Memory B cell (primary cell): ENCODE measurements at regions not wholly inside any gene's neighbourhood (a gene's known extent, or its start where the extent isn't known, plus 50 kb on each side); places are given as distances from the start of the nearest gene placed in this dataset.
A peak's percentile ranks its signal among the peaks of the same experiment; 100 is the strongest.
"Not testable (repeated sequence)": the region's sequence is repeated elsewhere in the genome, so short reads cannot be mapped to it uniquely, and the experiment has no call there.

Experiments
- ATAC-seq: fragments of 150-1000 bp; cut with Tn5 transposase; 2 replicates; pipeline ENCODE4 v1.10.0; 2021; ENCODE audit warnings: low read depth, mild to moderate bottlenecking, moderate library complexity
- DNase-seq, 2 donors: peaks; one replicate each; pipeline ENCODE4 v3.0.0; 2022; ENCODE audit warnings: low spot score in 2 of 2
- H3K27ac Mint-ChIP-seq: one replicate; pipeline ENCODE4 v1.8.0; 2022; ENCODE audit warnings: mild to moderate bottlenecking, moderate library complexity, mixed read lengths
- H3K27me3 Mint-ChIP-seq: one replicate; pipeline ENCODE4 v1.8.0; 2022; ENCODE audit warnings: mixed read lengths
- H3K36me3 Mint-ChIP-seq: one replicate; pipeline ENCODE4 v1.8.0; 2022; ENCODE audit warnings: mild to moderate bottlenecking, mixed read lengths
- H3K4me1 Mint-ChIP-seq: one replicate; pipeline ENCODE4 v1.8.0; 2022; ENCODE audit warnings: mixed read lengths
- H3K4me3 Mint-ChIP-seq: one replicate; pipeline ENCODE4 v1.8.0; 2022; ENCODE audit warnings: mild to moderate bottlenecking, moderate library complexity, mixed read lengths
- H3K9me3 Mint-ChIP-seq: one replicate; pipeline ENCODE4 v1.8.0; 2022; ENCODE audit warnings: mixed read lengths

GRCh38 chr1:221873673-221874072 lies 131.8 kb upstream of the DUSP10 start:
- peak; percentile 24 for ATAC-seq
- H3K4me3 Mint-ChIP-seq, result no peak overlapping the region
- no peaks in the 10 kb centered on the region for H3K27me3 Mint-ChIP-seq
- no peak for DNase-seq
- H3K4me1 Mint-ChIP-seq, result peaks cover 5% of the 10 kb centered on the region
- H3K36me3 Mint-ChIP-seq, result no peaks in the 10 kb centered on the region
- H3K9me3 Mint-ChIP-seq, result no peaks in the 10 kb centered on the region
- H3K27ac Mint-ChIP-seq, result peak overlapping the region; percentile 3

- no peak for ATAC-seq
- H3K4me1 Mint-ChIP-seq, result peaks cover 5% of the 10 kb centered on the region
Measured at GRCh38 chr1:221871056-221871455, 129.2 kb upstream of the DUSP10 start.

GRCh38 chr1:221869779-221870178 lies 127.9 kb upstream of the DUSP10 start:
- no peak for DNase-seq
- no peaks in the 10 kb centered on the region for H3K27me3 Mint-ChIP-seq

More at GRCh38 chr1:221871056-221871455, 129.2 kb upstream of the DUSP10 start:
- H3K9me3 Mint-ChIP-seq, result no peaks in the 10 kb centered on the region
- no peaks in the 10 kb centered on the region for H3K36me3 Mint-ChIP-seq
- no peak overlapping the region for H3K4me3 Mint-ChIP-seq
- DNase-seq, result no peak
- H3K27ac Mint-ChIP-seq, result no peak overlapping the region
- H3K27me3 Mint-ChIP-seq, result no peaks in the 10 kb centered on the region

GRCh38 chr1:221868593-221869303 lies 126.9 kb upstream of the DUSP10 start:
- DNase-seq, result no peak
- Mint-ChIP-seq H3K9me3 (no peaks in the 10 kb centered on the region), H3K36me3 (no peaks in the 10 kb centered on the region), H3K27me3 (no peaks in the 10 kb centered on the region), H3K4me3 (no peak overlapping the region), H3K4me1 (peaks cover 3% of the 10 kb centered on the region), H3K27ac (no peak overlapping the region)
- ATAC-seq, result no peak

More at GRCh38 chr1:221869779-221870178, 127.9 kb upstream of the DUSP10 start:
- Mint-ChIP-seq H3K4me1 (peaks cover 5% of the 10 kb centered on the region), H3K4me3 (no peak overlapping the region), H3K36me3 (no peaks in the 10 kb centered on the region), H3K27ac (no peak overlapping the region), H3K9me3 (no peaks in the 10 kb centered on the region)
- no peak for ATAC-seq

GRCh38 chr1:221867003-221867402 lies 125.1 kb upstream of the DUSP10 start:
- no peaks in the 10 kb centered on the region for H3K9me3 Mint-ChIP-seq
- no peaks in the 10 kb centered on the region for H3K27me3 Mint-ChIP-seq
- no peak for DNase-seq

GRCh38 chr1:221865808-221866207 lies 123.9 kb upstream of the DUSP10 start:
- ATAC-seq (no peak), DNase-seq (no peak)
- no peaks in the 10 kb centered on the region for H3K9me3 Mint-ChIP-seq
- no peaks in the 10 kb centered on the region for H3K36me3 Mint-ChIP-seq
- H3K4me1 Mint-ChIP-seq, result peaks cover 3% of the 10 kb centered on the region
- no peak overlapping the region for H3K27ac Mint-ChIP-seq
- no peak overlapping the region for H3K4me3 Mint-ChIP-seq
- no peaks in the 10 kb centered on the region for H3K27me3 Mint-ChIP-seq

More at GRCh38 chr1:221867003-221867402, 125.1 kb upstream of the DUSP10 start:
- no peak for ATAC-seq
- H3K36me3 Mint-ChIP-seq, result no peaks in the 10 kb centered on the region
- peaks cover 3% of the 10 kb centered on the region for H3K4me1 Mint-ChIP-seq
- no peak overlapping the region for H3K4me3 Mint-ChIP-seq
- no peak overlapping the region for H3K27ac Mint-ChIP-seq

- H3K27me3 Mint-ChIP-seq, result no peaks in the 10 kb centered on the region
- no peak for ATAC-seq
- peaks cover 3% of the 10 kb centered on the region for H3K4me1 Mint-ChIP-seq
- no peak overlapping the region for H3K27ac Mint-ChIP-seq
- H3K9me3 Mint-ChIP-seq, result no peaks in the 10 kb centered on the region
- H3K4me3 Mint-ChIP-seq, result no peak overlapping the region
- no peaks in the 10 kb centered on the region for H3K36me3 Mint-ChIP-seq
- DNase-seq, result no peak
Measured at GRCh38 chr1:221863635-221864034, 121.7 kb upstream of the DUSP10 start.

- Mint-ChIP-seq H3K27ac (no peak overlapping the region), H3K27me3 (no peaks in the 10 kb centered on the region)
- ATAC-seq, result no peak
Measured at GRCh38 chr1:221862971-221863370, 121.1 kb upstream of the DUSP10 start.

GRCh38 chr1:221858818-221859611 lies 117.1 kb upstream of the DUSP10 start:
- Mint-ChIP-seq H3K36me3 (no peaks in the 10 kb centered on the region), H3K27ac (no peak overlapping the region), H3K27me3 (no peaks in the 10 kb centered on the region), H3K4me1 (peaks cover 3% of the 10 kb centered on the region), H3K9me3 (no peaks in the 10 kb centered on the region), H3K4me3 (no peak overlapping the region)
- no peak for ATAC-seq
- DNase-seq, result no peak

More at GRCh38 chr1:221862971-221863370, 121.1 kb upstream of the DUSP10 start:
- H3K4me1 Mint-ChIP-seq, result peaks cover 3% of the 10 kb centered on the region
- DNase-seq, result no peak
- no peak overlapping the region for H3K4me3 Mint-ChIP-seq
- no peaks in the 10 kb centered on the region for H3K9me3 Mint-ChIP-seq
- H3K36me3 Mint-ChIP-seq, result no peaks in the 10 kb centered on the region

- not testable (repeated sequence) for H3K4me3 Mint-ChIP-seq, H3K27ac Mint-ChIP-seq, H3K27me3 Mint-ChIP-seq, H3K9me3 Mint-ChIP-seq, DNase-seq, H3K4me1 Mint-ChIP-seq, H3K36me3 Mint-ChIP-seq, ATAC-seq
Measured at GRCh38 chr1:221857094-221857444, 115.2 kb upstream of the DUSP10 start.

- H3K27ac Mint-ChIP-seq, result no peak overlapping the region
- no peak overlapping the region for H3K4me3 Mint-ChIP-seq
- ATAC-seq, result no peak
- H3K4me1 Mint-ChIP-seq, result no peaks in the 10 kb centered on the region
- H3K9me3 Mint-ChIP-seq, result no peaks in the 10 kb centered on the region
- H3K27me3 Mint-ChIP-seq, result no peaks in the 10 kb centered on the region
- no peaks in the 10 kb centered on the region for H3K36me3 Mint-ChIP-seq
- no peak for DNase-seq
Measured at GRCh38 chr1:221856228-221857093, 114.6 kb upstream of the DUSP10 start.

- Mint-ChIP-seq H3K36me3 (no peaks in the 10 kb centered on the region), H3K27me3 (no peaks in the 10 kb centered on the region), H3K9me3 (no peaks in the 10 kb centered on the region), H3K4me3 (no peak overlapping the region), H3K27ac (no peak overlapping the region), H3K4me1 (no peaks in the 10 kb centered on the region)
- ATAC-seq, result no peak
- DNase-seq, result no peak
Measured at GRCh38 chr1:221855156-221855555, 113.3 kb upstream of the DUSP10 start.

GRCh38 chr1:221851336-221851735 lies 109.4 kb upstream of the DUSP10 start:
- no peak for DNase-seq
- Mint-ChIP-seq H3K4me3 (no peak overlapping the region), H3K27ac (no peak overlapping the region), H3K9me3 (no peaks in the 10 kb centered on the region), H3K36me3 (no peaks in the 10 kb centered on the region), H3K27me3 (no peaks in the 10 kb centered on the region), H3K4me1 (no peaks in the 10 kb centered on the region)
- no peak for ATAC-seq
